ENCODE measurements at regions not wholly inside any gene's neighbourhood (a gene's known extent, or its start where the extent isn't known, plus 50 kb on each side); places are given as distances from the start of the nearest gene placed in this dataset.

DNA sequence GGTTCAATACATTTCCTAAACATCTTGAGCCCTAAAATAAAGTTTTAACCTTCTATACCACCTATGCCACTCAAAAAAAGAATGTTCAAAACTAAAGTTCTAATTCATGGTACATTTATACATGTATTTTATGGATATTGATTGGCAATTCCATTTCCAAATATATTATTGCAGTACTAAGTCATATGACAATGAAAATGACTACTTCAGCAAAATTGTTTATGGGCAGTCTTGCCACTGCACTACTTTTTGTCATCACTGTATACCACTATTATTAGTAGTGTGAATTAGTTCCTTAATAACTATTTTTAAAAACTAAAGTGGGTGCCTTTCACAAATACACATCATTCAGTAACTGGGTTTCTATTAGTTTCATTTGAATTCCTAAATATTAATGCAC lies 199.6 kb upstream of the CYLC2 start:
- TF ChIP-seq EZH2 (IDR thresholded peaks at IDR 0.05; ENCODE audit: low read length, missing control alignments), result no peak
- TF ChIP-seq, protein P1, sequence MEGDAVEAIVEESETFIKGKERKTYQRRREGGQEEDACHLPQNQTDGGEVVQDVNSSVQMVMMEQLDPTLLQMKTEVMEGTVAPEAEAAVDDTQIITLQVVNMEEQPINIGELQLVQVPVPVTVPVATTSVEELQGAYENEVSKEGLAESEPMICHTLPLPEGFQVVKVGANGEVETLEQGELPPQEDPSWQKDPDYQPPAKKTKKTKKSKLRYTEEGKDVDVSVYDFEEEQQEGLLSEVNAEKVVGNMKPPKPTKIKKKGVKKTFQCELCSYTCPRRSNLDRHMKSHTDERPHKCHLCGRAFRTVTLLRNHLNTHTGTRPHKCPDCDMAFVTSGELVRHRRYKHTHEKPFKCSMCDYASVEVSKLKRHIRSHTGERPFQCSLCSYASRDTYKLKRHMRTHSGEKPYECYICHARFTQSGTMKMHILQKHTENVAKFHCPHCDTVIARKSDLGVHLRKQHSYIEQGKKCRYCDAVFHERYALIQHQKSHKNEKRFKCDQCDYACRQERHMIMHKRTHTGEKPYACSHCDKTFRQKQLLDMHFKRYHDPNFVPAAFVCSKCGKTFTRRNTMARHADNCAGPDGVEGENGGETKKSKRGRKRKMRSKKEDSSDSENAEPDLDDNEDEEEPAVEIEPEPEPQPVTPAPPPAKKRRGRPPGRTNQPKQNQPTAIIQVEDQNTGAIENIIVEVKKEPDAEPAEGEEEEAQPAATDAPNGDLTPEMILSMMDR (conservative IDR thresholded peaks at IDR 0.05 in 1 of 2, IDR thresholded peaks at IDR 0.05 in 1 of 2; ENCODE audit: low read depth in 1 of 2, low read length in 2 of 2), result no peak

Measured in fibroblast of lung (primary cell).